ENCODE measurements at regions not wholly inside any gene's neighbourhood (a gene's known extent, or its start where the extent isn't known, plus 50 kb on each side); places are given as distances from the start of the nearest gene placed in this dataset.

- no peak for DNase-seq
- 91 to 92% methylated on average over 6 of the region's 6 CpGs for WGBS, 2 donors (ENCODE audit: low coverage in 1 of 2)
- Histone ChIP-seq H3K27ac (no peak overlapping the region), H3K4me3 (no peak overlapping the region), H3K4me1 (peaks cover 0 to 4% (median 0%) of the 10 kb centered on the region in 4 donors), H3K9me3 (no peaks in the 10 kb centered on the region), H3K36me3 (no peaks in the 10 kb centered on the region), H3K27me3 (no peaks in the 10 kb centered on the region)
- no peak for TF ChIP-seq POLR2A (IDR thresholded peaks at IDR 0.05)
- TF ChIP-seq EP300 (IDR thresholded peaks at IDR 0.05; ENCODE audit: low read depth) = no peak
- no peak for TF ChIP-seq POLR2AphosphoS5 (IDR thresholded peaks at IDR 0.05)
- TF ChIP-seq CTCF (IDR thresholded peaks at IDR 0.05) = no peak
- in situ Hi-C loops (cut with MboI; ENCODE audit: low pct_ligation_motif_present in 1 of 4, low pct_unique_long_range_greater_than_20kb in 1 of 4, low sequenced_read_pairs in 3 of 4) = no loop called here
- intact Hi-C loops (cut with DNase I; ENCODE audit: low total_unique reads) = no loop called here
Observed at GRCh38 chr1:96544051-96544830, 177.3 kb upstream of the PTBP2 start.

- intact Hi-C loops (cut with DNase I; ENCODE audit: low total_unique reads) (no loop called here), in situ Hi-C loops (cut with MboI; ENCODE audit: low pct_ligation_motif_present in 1 of 4, low pct_unique_long_range_greater_than_20kb in 1 of 4, low sequenced_read_pairs in 3 of 4) (no loop called here)
- H3K36me3 ChIP-seq = no peaks in the 10 kb centered on the region
- H3K27ac ChIP-seq = no peak overlapping the region
- H3K4me3 ChIP-seq = no peak overlapping the region
- no peaks in the 10 kb centered on the region for H3K9me3 ChIP-seq
- H3K4me1 ChIP-seq = no peaks in the 10 kb centered on the region
- TF ChIP-seq EP300 (IDR thresholded peaks at IDR 0.05; ENCODE audit: low read depth) (no peak), POLR2A (IDR thresholded peaks at IDR 0.05) (no peak), POLR2AphosphoS5 (IDR thresholded peaks at IDR 0.05) (no peak), CTCF (IDR thresholded peaks at IDR 0.05) (no peak)
- H3K27me3 ChIP-seq = no peaks in the 10 kb centered on the region
- 88 to 100% methylated on average over 1 of the region's 1 CpG for WGBS, 2 donors (ENCODE audit: low coverage in 1 of 2)
- DNase-seq = no peak
Observed at GRCh38 chr1:96544831-96545221, 176.8 kb upstream of the PTBP2 start.

- H3K27me3 ChIP-seq = no peaks in the 10 kb centered on the region
- H3K4me3 ChIP-seq = no peak overlapping the region
- in situ Hi-C loops (cut with MboI; ENCODE audit: low pct_ligation_motif_present in 1 of 4, low pct_unique_long_range_greater_than_20kb in 1 of 4, low sequenced_read_pairs in 3 of 4) (no loop called here), intact Hi-C loops (cut with DNase I; ENCODE audit: low total_unique reads) (no loop called here)
- no peak overlapping the region for H3K27ac ChIP-seq
- no peaks in the 10 kb centered on the region for H3K9me3 ChIP-seq
- no peak for TF ChIP-seq POLR2AphosphoS5 (IDR thresholded peaks at IDR 0.05)
- no peaks in the 10 kb centered on the region for H3K4me1 ChIP-seq
- 74 to 80% methylated on average over 4 of the region's 4 CpGs for WGBS, 2 donors (ENCODE audit: low coverage in 1 of 2)
- H3K36me3 ChIP-seq = no peaks in the 10 kb centered on the region
- no peak for DNase-seq
Observed at GRCh38 chr1:96545935-96546656, 175.5 kb upstream of the PTBP2 start.

GRCh38 chr1:96550061-96550460 is 171.5 kb upstream of the PTBP2 start:
- no peak overlapping the region for H3K27ac ChIP-seq
- H3K9me3 ChIP-seq = no peaks in the 10 kb centered on the region
- in situ Hi-C loops (cut with MboI; ENCODE audit: low pct_ligation_motif_present in 1 of 4, low pct_unique_long_range_greater_than_20kb in 1 of 4, low sequenced_read_pairs in 3 of 4) = no loop called here
- H3K27me3 ChIP-seq = no peaks in the 10 kb centered on the region
- H3K4me1 ChIP-seq = no peaks in the 10 kb centered on the region
- TF ChIP-seq POLR2AphosphoS5 (IDR thresholded peaks at IDR 0.05) = no peak
- TF ChIP-seq EP300 (IDR thresholded peaks at IDR 0.05; ENCODE audit: low read depth) = no peak
- H3K4me3 ChIP-seq = no peak overlapping the region
- intact Hi-C loops (cut with DNase I; ENCODE audit: low total_unique reads) = no loop called here
- H3K36me3 ChIP-seq = no peaks in the 10 kb centered on the region
- no peak for DNase-seq

GRCh38 chr1:96552451-96552850 is 169.1 kb upstream of the PTBP2 start:
- intact Hi-C loops (cut with DNase I; ENCODE audit: low total_unique reads) (no loop called here), in situ Hi-C loops (cut with MboI; ENCODE audit: low pct_ligation_motif_present in 1 of 4, low pct_unique_long_range_greater_than_20kb in 1 of 4, low sequenced_read_pairs in 3 of 4) (no loop called here)
- H3K4me3 ChIP-seq = no peak overlapping the region
- TF ChIP-seq POLR2AphosphoS5 (IDR thresholded peaks at IDR 0.05) (no peak), POLR2A (IDR thresholded peaks at IDR 0.05) (no peak), EP300 (IDR thresholded peaks at IDR 0.05; ENCODE audit: low read depth) (no peak), CTCF (IDR thresholded peaks at IDR 0.05) (no peak)
- H3K27ac ChIP-seq = no peak overlapping the region
- no peaks in the 10 kb centered on the region for H3K4me1 ChIP-seq
- no peaks in the 10 kb centered on the region for H3K27me3 ChIP-seq
- no peaks in the 10 kb centered on the region for H3K9me3 ChIP-seq
- DNase-seq = no peak
- H3K36me3 ChIP-seq = no peaks in the 10 kb centered on the region
